Keratinocyte (primary cell): ENCODE measurements at regions not wholly inside any gene's neighbourhood (a gene's known extent, or its start where the extent isn't known, plus 50 kb on each side); places are given as distances from the start of the nearest gene placed in this dataset.

Experiments
- DNase-seq: peaks from one replicate; pipeline ENCODE4 v3.0.0-alpha.2; 2011; ENCODE audit warnings: low read depth, missing footprints, low spot score
- FAIRE-seq: peaks from 2 replicates; lab custom pipeline; 2011; peaks lifted over from hg19 to GRCh38; lab: Jason Lieb, UNC
- H2AFZ ChIP-seq: 2 replicates; pipeline ENCODE4 v1.6.0; 2012; ENCODE audit warnings: low read length, control low read depth, inconsistent platforms; ENCODE audit not compliant: control insufficient read depth
- H3K27ac ChIP-seq: 2 replicates; pipeline ENCODE4 v1.5.1; 2011; ENCODE audit warnings: low read length; ENCODE audit not compliant: control insufficient read depth, insufficient read depth
- H3K27me3 ChIP-seq: 3 replicates; pipeline ENCODE4 v1.6.0; 2011; ENCODE audit warnings: low read length; ENCODE audit not compliant: control insufficient read depth, insufficient read depth; ENCODE audit errors: extremely low read depth
- H3K36me3 ChIP-seq, 2 experiments: 2 replicates in 1 of 2; 3 replicates in 1 of 2; pipeline ENCODE4 v1.5.1; 2011; ENCODE audit warnings: low read length in 2 of 2, mild to moderate bottlenecking in 1 of 2; ENCODE audit not compliant: control insufficient read depth in 2 of 2, insufficient read depth in 2 of 2; ENCODE audit errors: extremely low read depth in 1 of 2
- H3K4me1 ChIP-seq: 3 replicates; pipeline ENCODE4 v1.5.1; 2011; ENCODE audit warnings: low read length; ENCODE audit not compliant: control insufficient read depth, insufficient read depth; ENCODE audit errors: extremely low read depth
- H3K4me2 ChIP-seq: 3 replicates; pipeline ENCODE4 v1.6.0; 2011; ENCODE audit warnings: low read depth, low read length; ENCODE audit not compliant: control insufficient read depth, insufficient read depth; ENCODE audit errors: extremely low read depth
- H3K4me3 ChIP-seq, 3 experiments: fragments of 200-600 bp in 1 of 3; sonication (generic) in 1 of 3; 2 replicates in 2 of 3; 3 replicates in 1 of 3; pipeline ENCODE4 v1.5.1; 2011 to 2016; ENCODE audit warnings: low read length in 3 of 3, mild to moderate bottlenecking in 3 of 3, control low read depth in 2 of 3, inconsistent platforms in 1 of 3, low read depth in 1 of 3, mixed read lengths in 1 of 3, mixed run types in 1 of 3, moderate library complexity in 1 of 3; ENCODE audit not compliant: control insufficient read depth in 2 of 3, insufficient read depth in 2 of 3; ENCODE audit errors: extremely low read depth in 1 of 3
- H3K79me2 ChIP-seq: 2 replicates; pipeline ENCODE4 v1.6.0; 2012; ENCODE audit warnings: low read length; ENCODE audit not compliant: control insufficient read depth, insufficient read depth
- H3K9ac ChIP-seq: 3 replicates; pipeline ENCODE4 v1.6.0; 2011; ENCODE audit warnings: low read length; ENCODE audit not compliant: control insufficient read depth, insufficient read depth; ENCODE audit errors: extremely low read depth
- H3K9me1 ChIP-seq: 3 replicates; pipeline ENCODE4 v1.6.0; 2011; ENCODE audit warnings: low read length; ENCODE audit not compliant: control insufficient read depth, insufficient read depth; ENCODE audit errors: extremely low read depth
- H3K9me3 ChIP-seq: 2 replicates; pipeline ENCODE4 v1.5.1; 2012; ENCODE audit warnings: low read depth, low read length; ENCODE audit not compliant: control insufficient read depth
- H4K20me1 ChIP-seq: 3 replicates; pipeline ENCODE4 v1.6.0; 2011; ENCODE audit warnings: low read length; ENCODE audit not compliant: control insufficient read depth, insufficient read depth; ENCODE audit errors: extremely low read depth
- CTCF ChIP-seq, 3 experiments: IDR thresholded peaks in 1 of 3; conservative IDR thresholded peaks in 1 of 3; optimal IDR thresholded peaks in 1 of 3; 2 replicates in 2 of 3; 3 replicates in 1 of 3; pipeline versions ENCODE3 to v1.5.1; 2011; ENCODE audit warnings: low read length in 3 of 3, mild to moderate bottlenecking in 3 of 3, moderate library complexity in 2 of 3, control low read depth in 1 of 3, inconsistent platforms in 1 of 3; ENCODE audit not compliant: insufficient read depth in 2 of 3; ENCODE audit errors: extremely low read depth in 1 of 3
- EZH2 ChIP-seq: IDR thresholded peaks from one replicate; pipeline ENCODE4 v1.6.1; 2012; ENCODE audit warnings: inconsistent platforms, mild to moderate bottlenecking, low read length, moderate library complexity
- dilution Hi-C: fragments of 300-500 bp; cut with MboI; formaldehyde crosslinking; loops from one replicate; pipeline ENCODE4 v1.7.0; 2020; ENCODE audit warnings: low sequenced_read_pairs; ENCODE audit not compliant: extremely low pct_ligation_motif_present

- H4K20me1 ChIP-seq, result no peaks in the 10 kb centered on the region
- no peaks in the 10 kb centered on the region for H3K4me1 ChIP-seq
- no peak overlapping the region for H3K27ac ChIP-seq
- DNase-seq (no peak), FAIRE-seq (no peak)
- no peaks in the 10 kb centered on the region for H3K9me3 ChIP-seq
- H3K4me2 ChIP-seq, result no peak overlapping the region
- no peak for TF ChIP-seq EZH2
- no peaks in the 10 kb centered on the region for H3K79me2 ChIP-seq
- H3K9ac ChIP-seq, result no peak overlapping the region
- no peaks in the 10 kb centered on the region for H3K9me1 ChIP-seq
- no peak overlapping the region for H2AFZ ChIP-seq
- H3K4me3 ChIP-seq, result no peak overlapping the region
- H3K27me3 ChIP-seq, result no peaks in the 10 kb centered on the region
- H3K36me3 ChIP-seq, result no peaks in the 10 kb centered on the region
- dilution Hi-C loops, result no loop called here
Measured at GRCh38 chr6:18598551-18599264, 211.6 kb downstream of the RNF144B start.

- Histone ChIP-seq H4K20me1 (no peaks in the 10 kb centered on the region), H3K36me3 (no peaks in the 10 kb centered on the region), H3K4me1 (no peaks in the 10 kb centered on the region), H3K4me2 (no peak overlapping the region), H2AFZ (no peak overlapping the region), H3K79me2 (no peaks in the 10 kb centered on the region), H3K9me1 (no peaks in the 10 kb centered on the region), H3K27ac (no peak overlapping the region), H3K9me3 (no peaks in the 10 kb centered on the region), H3K9ac (no peak overlapping the region), H3K4me3 (no peak overlapping the region), H3K27me3 (no peaks in the 10 kb centered on the region)
- no peak for FAIRE-seq
- TF ChIP-seq EZH2, result no peak
- no peak for TF ChIP-seq CTCF (optimal IDR thresholded peaks at IDR 0.05 in 1 of 3, IDR thresholded peaks at IDR 0.05 in 1 of 3, conservative IDR thresholded peaks at IDR 0.05 in 1 of 3; ENCODE audit: extremely low read depth in 1 of 3, insufficient read depth in 2 of 3, low read length in 3 of 3)
- dilution Hi-C loops, result no loop called here
- DNase-seq, result no peak
Measured at GRCh38 chr6:18600255-18600654, 213.1 kb downstream of the RNF144B start.
